Spleen (tissue), 7 donors: ENCODE measurements at regions not wholly inside any gene's neighbourhood (a gene's known extent, or its start where the extent isn't known, plus 50 kb on each side); places are given as distances from the start of the nearest gene placed in this dataset.

ENCODE experiments used
- CTCF ChIP-seq, 11 experiments: fragments of 200-600 bp in 7 of 11; fragments of 450-650 bp in 4 of 11; sonication (generic) in 4 of 11; IDR thresholded peaks in 8 of 11; conservative IDR thresholded peaks in 3 of 11; 1 replicate in 7 of 11; 2 replicates in 4 of 11; pipeline versions ENCODE4 v1.4.0 to v1.8.0; 2016 to 2021; ENCODE audit warnings: antibody characterized with exemption in 11 of 11, inconsistent platforms in 4 of 11, mild to moderate bottlenecking in 1 of 11
- POLR2A ChIP-seq, 3 donors: fragments of 450-650 bp; IDR thresholded peaks; one replicate each; pipeline ENCODE4 v1.5.1; 2017; ENCODE audit warnings: antibody characterized with exemption in 3 of 3, mild to moderate bottlenecking in 1 of 3
- donor health status: DM: no; HTN: no; CAD: no; lungs with moderate emphysema.
- donor health status: DM: no; HTN: no; CAD: no.
- donor health status: DM: no; HTN: no; CAD: no.

GRCh38 chr1:96208428-96208827 is 513.2 kb upstream of the PTBP2 start:
- TF ChIP-seq POLR2A (IDR thresholded peaks at IDR 0.05), result no peak
- no peak for TF ChIP-seq CTCF (IDR thresholded peaks at IDR 0.05 in 8 of 11, conservative IDR thresholded peaks at IDR 0.05 in 3 of 11)
